ENCODE measurements at regions not wholly inside any gene's neighbourhood (a gene's known extent, or its start where the extent isn't known, plus 50 kb on each side); places are given as distances from the start of the nearest gene placed in this dataset.

- no peaks in the 10 kb centered on the region for H3K36me3 ChIP-seq (ENCODE audit: control insufficient read depth, insufficient read depth, low read length)
- DNase-seq (ENCODE audit: extremely low read depth, insufficient read length), result peak; percentile 35
- H3K27me3 ChIP-seq (replicated peaks; ENCODE audit: control insufficient read depth, insufficient read depth, low read length), result no peaks in the 10 kb centered on the region
- no peak for TF ChIP-seq CTCF (IDR thresholded peaks at IDR 0.05; ENCODE audit: insufficient read depth, low read length, poor library complexity, severe bottlenecking)
- H3K4me3 ChIP-seq (replicated peaks; ENCODE audit: low read depth, low read length), result peak overlapping the region; percentile 21
Observed at GRCh38 chr12:92208613-92209121, 63.0 kb upstream of the BTG1 start.

- TF ChIP-seq CTCF (IDR thresholded peaks at IDR 0.05; ENCODE audit: insufficient read depth, low read length, poor library complexity, severe bottlenecking), result no peak
- Histone ChIP-seq H3K27me3 (replicated peaks; ENCODE audit: control insufficient read depth, insufficient read depth, low read length) (no peaks in the 10 kb centered on the region), H3K36me3 (ENCODE audit: control insufficient read depth, insufficient read depth, low read length) (no peaks in the 10 kb centered on the region), H3K4me3 (replicated peaks; ENCODE audit: low read depth, low read length) (no peak overlapping the region)
- no peak for DNase-seq (ENCODE audit: extremely low read depth, insufficient read length)
Observed at GRCh38 chr12:92206596-92206995, 61.0 kb upstream of the BTG1 start.

GRCh38 chr12:92206011-92206410 lies 60.4 kb upstream of the BTG1 start:
- no peak for TF ChIP-seq CTCF (IDR thresholded peaks at IDR 0.05; ENCODE audit: insufficient read depth, low read length, poor library complexity, severe bottlenecking)
- Histone ChIP-seq H3K27me3 (replicated peaks; ENCODE audit: control insufficient read depth, insufficient read depth, low read length) (no peaks in the 10 kb centered on the region), H3K4me3 (replicated peaks; ENCODE audit: low read depth, low read length) (no peak overlapping the region), H3K36me3 (ENCODE audit: control insufficient read depth, insufficient read depth, low read length) (no peaks in the 10 kb centered on the region)
- no peak for DNase-seq (ENCODE audit: extremely low read depth, insufficient read length)

- H3K4me3 ChIP-seq (replicated peaks; ENCODE audit: low read depth, low read length), result no peak overlapping the region
- no peak for TF ChIP-seq CTCF (IDR thresholded peaks at IDR 0.05; ENCODE audit: insufficient read depth, low read length, poor library complexity, severe bottlenecking)
- H3K27me3 ChIP-seq (replicated peaks; ENCODE audit: control insufficient read depth, insufficient read depth, low read length), result no peaks in the 10 kb centered on the region
- H3K36me3 ChIP-seq (ENCODE audit: control insufficient read depth, insufficient read depth, low read length), result no peaks in the 10 kb centered on the region
- DNase-seq (ENCODE audit: extremely low read depth, insufficient read length), result no peak
Observed at GRCh38 chr12:92199819-92200576, 54.4 kb upstream of the BTG1 start.

- no peak overlapping the region for H3K4me3 ChIP-seq (replicated peaks; ENCODE audit: low read depth, low read length)
- H3K36me3 ChIP-seq (ENCODE audit: control insufficient read depth, insufficient read depth, low read length), result no peaks in the 10 kb centered on the region
- no peak for TF ChIP-seq CTCF (IDR thresholded peaks at IDR 0.05; ENCODE audit: insufficient read depth, low read length, poor library complexity, severe bottlenecking)
- no peaks in the 10 kb centered on the region for H3K27me3 ChIP-seq (replicated peaks; ENCODE audit: control insufficient read depth, insufficient read depth, low read length)
- DNase-seq (ENCODE audit: extremely low read depth, insufficient read length), result no peak
Observed at GRCh38 chr12:92197815-92198214, 52.2 kb upstream of the BTG1 start.

Measured in GM06990 (cell line).